K562 (cell line): ENCODE measurements at regions not wholly inside any gene's neighbourhood (a gene's known extent, or its start where the extent isn't known, plus 50 kb on each side); places are given as distances from the start of the nearest gene placed in this dataset.

ENCODE experiments used
- ATAC-seq: fragments of 200-7000 bp; cut with Tn5 transposase; 3 replicates; pipeline ENCODE4 v1.9.1; 2020; ENCODE audit warnings: moderate library complexity
- BruUV-seq: library from RNA; stranded (reverse); fragments of 400-500 nt; replicated peaks from 2 replicates; lab custom pipeline; 2021; lab: Mats Ljungman, UMichigan
- CTCF ChIA-PET: fragments of 300-600 bp; formaldehyde crosslinking; extraction: SDS; loops from one replicate; lab custom pipeline; 2021; ENCODE audit warnings: low intra/inter-chr PET ratio; lab: Yijun Ruan, JAX
- POLR2A ChIA-PET: fragments of 300-600, 350-650 bp; sonication (Branson Sonifier 250); formaldehyde crosslinking; extraction: SDS; loops from one replicate; lab custom pipeline; 2021; ENCODE audit warnings: antibody characterized with exemption, inconsistent platforms; lab: Yijun Ruan, JAX
- DNase-seq, 4 experiments: peaks; one replicate each; pipeline versions ENCODE4 v3.0.0 to v3.0.0-alpha.2; 2011 to 2018; ENCODE audit warnings: low spot score in 3 of 4, mixed read lengths in 3 of 4; ENCODE audit errors: extremely low read depth in 1 of 4
- FAIRE-seq: peaks from 2 replicates; lab custom pipeline; 2011; peaks lifted over from hg19 to GRCh38; lab: Jason Lieb, UNC
- H2AFZ ChIP-seq: 2 replicates; pipeline ENCODE4 v1.6.0; 2011; ENCODE audit warnings: low read depth, low read length, control low read depth, inconsistent platforms
- H3K27ac ChIP-seq: fragments of 200-600 bp; 3 replicates; pipeline ENCODE4 v1.8.0; 2011; ENCODE audit warnings: low read depth, mild to moderate bottlenecking, control low read depth, inconsistent platforms, low read length, moderate library complexity, mixed read lengths; ENCODE audit errors: extremely low read depth
- H3K27me3 ChIP-seq, 2 experiments: fragments of 300-600 bp in 1 of 2; 2 replicates in 1 of 2; 3 replicates in 1 of 2; pipeline versions ENCODE4 v1.6.0 to v1.8.0; 2011; ENCODE audit warnings: inconsistent platforms in 2 of 2, low read length in 2 of 2, mild to moderate bottlenecking in 1 of 2, mixed read lengths in 1 of 2, moderate library complexity in 1 of 2; ENCODE audit not compliant: control insufficient read depth in 2 of 2, insufficient read depth in 2 of 2
- H3K36me3 ChIP-seq: fragments of 300-600 bp; 3 replicates; pipeline ENCODE4 v1.8.0; 2011; ENCODE audit warnings: mild to moderate bottlenecking, low read length, inconsistent platforms; ENCODE audit not compliant: control insufficient read depth, insufficient read depth
- H3K4me1 ChIP-seq, 2 experiments: fragments of 200-600 bp in 1 of 2; replicated peaks in 1 of 2; 2 replicates in 1 of 2; 3 replicates in 1 of 2; pipeline versions ENCODE4 v1.5.1 to v1.8.0; 2011; ENCODE audit warnings: inconsistent platforms in 2 of 2, low read length in 2 of 2, mild to moderate bottlenecking in 1 of 2, mixed read lengths in 1 of 2, moderate library complexity in 1 of 2; ENCODE audit not compliant: control insufficient read depth in 2 of 2, insufficient read depth in 2 of 2
- H3K4me2 ChIP-seq: 2 replicates; pipeline ENCODE4 v1.6.1; 2011; ENCODE audit warnings: low read length, control low read depth, inconsistent platforms, mixed read lengths; ENCODE audit not compliant: insufficient read depth
- H3K4me3 ChIP-seq: fragments of 200-600 bp; sonication (generic), shearing (Covaris generic); 2 replicates; pipeline ENCODE4 v1.5.1; 2016; ENCODE audit warnings: control low read depth, inconsistent platforms
- H3K79me2 ChIP-seq: fragments of 200-600 bp; 3 replicates; pipeline ENCODE4 v1.8.0; 2011; ENCODE audit warnings: low read length, inconsistent platforms; ENCODE audit not compliant: control insufficient read depth, insufficient read depth
- H3K9ac ChIP-seq, 2 experiments: 2 replicates each; pipeline versions ENCODE4 v1.6.0 to v1.6.1; 2011; ENCODE audit warnings: low read depth in 2 of 2, low read length in 2 of 2, control low read depth in 1 of 2, inconsistent platforms in 1 of 2, mild to moderate bottlenecking in 1 of 2, mixed read lengths in 1 of 2; ENCODE audit not compliant: insufficient read depth in 1 of 2
- H3K9me1 ChIP-seq: one replicate; pipeline ENCODE4 v1.6.0; 2011; ENCODE audit warnings: inconsistent platforms, mild to moderate bottlenecking, low read length, moderate library complexity; ENCODE audit not compliant: control insufficient read depth, insufficient read depth
- H3K9me3 ChIP-seq: replicated peaks from 2 replicates; pipeline ENCODE4 v1.5.1; 2011; ENCODE audit warnings: low read depth, low read length, inconsistent platforms; ENCODE audit not compliant: control insufficient read depth, insufficient read depth
- H4K20me1 ChIP-seq: replicated peaks from 2 replicates; pipeline ENCODE4 v1.6.1; 2011; ENCODE audit warnings: low read length, inconsistent platforms, mixed read lengths; ENCODE audit not compliant: control insufficient read depth, insufficient read depth
- FOS ChIP-seq: IDR thresholded peaks from 3 replicates; pipeline ENCODE4 v1.6.1; 2011; ENCODE audit not compliant: insufficient read length; ENCODE audit errors: extremely low read depth
- RBM14 ChIP-seq: fragments of 200-400 bp; formaldehyde crosslinking; IDR thresholded peaks from 2 replicates; pipeline ENCODE4 v1.6.1; 2018; ENCODE audit warnings: low read depth, mild to moderate bottlenecking, low read length, moderate library complexity, borderline replicate concordance; ENCODE audit not compliant: insufficient read depth
- TCF7L2 ChIP-seq: fragments of 150-350 bp; IDR thresholded peaks from 2 replicates; pipeline ENCODE4 v1.6.1; 2016; ENCODE audit warnings: low read depth, mild to moderate bottlenecking, low read length, moderate library complexity
- TSC22D4 ChIP-seq: fragments of 450-650 bp; IDR thresholded peaks from 2 replicates; pipeline ENCODE4 v1.6.1; 2016; ENCODE audit warnings: missing genetic modification characterization, missing biosample characterization, control low read depth
- WGBS: fragments of 100-300 bp; shearing (Covaris generic); methylation state at CpG from one replicate; pipeline ENCODE4 v1.1.6; 2016; ENCODE audit warnings: low coverage, mixed read lengths; ENCODE audit not compliant: insufficient coverage; ENCODE audit errors: missing lambda C conversion rate; 5-methylcytosine and 5-hydroxymethylcytosine counted together
- in situ Hi-C: fragments of 300-500 bp; cut with MboI; formaldehyde crosslinking; loops from 4 replicates; pipeline ENCODE4 v1.15.0; 2018; ENCODE audit warnings: inconsistent platforms, mixed read lengths
- intact Hi-C: fragments of 100-400 bp; cut with micrococcal nuclease; formaldehyde crosslinking; loops from 2 replicates; pipeline ENCODE4 v1.14.2; 2022
- TF ChIP-seq, protein P1 (sequence below): fragments of 250-450 bp; sonication (Bioruptor Pico); IDR thresholded peaks from 2 replicates; pipeline ENCODE4 v1.5.0; 2021; ENCODE audit warnings: mild to moderate bottlenecking, borderline replicate concordance

DNA sequence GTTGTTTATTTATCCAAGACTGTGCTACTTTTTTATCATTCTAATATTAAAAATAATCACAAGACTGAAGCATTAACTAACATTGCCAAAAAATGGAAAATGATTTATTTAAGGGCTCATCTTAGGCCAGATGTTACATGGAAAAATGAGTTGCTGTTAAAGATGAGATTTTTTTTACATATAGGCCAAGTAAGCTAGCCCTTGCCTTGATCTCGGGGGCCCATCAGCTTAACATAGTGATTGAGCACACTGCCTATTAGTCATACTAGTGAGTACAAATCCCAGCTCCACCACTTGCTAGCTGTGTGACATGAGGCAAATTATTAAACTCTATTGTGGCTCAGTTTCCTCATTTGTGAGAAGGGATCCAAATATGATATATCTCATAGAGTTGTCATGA lies 275.9 kb upstream of the SNX7 start:
- CTCF ChIA-PET: no interaction called here
- no peak for TF ChIP-seq TCF7L2
- no peak for TF ChIP-seq TSC22D4 (tag)
- no peak for TF ChIP-seq FOS
- TF ChIP-seq, protein P1, sequence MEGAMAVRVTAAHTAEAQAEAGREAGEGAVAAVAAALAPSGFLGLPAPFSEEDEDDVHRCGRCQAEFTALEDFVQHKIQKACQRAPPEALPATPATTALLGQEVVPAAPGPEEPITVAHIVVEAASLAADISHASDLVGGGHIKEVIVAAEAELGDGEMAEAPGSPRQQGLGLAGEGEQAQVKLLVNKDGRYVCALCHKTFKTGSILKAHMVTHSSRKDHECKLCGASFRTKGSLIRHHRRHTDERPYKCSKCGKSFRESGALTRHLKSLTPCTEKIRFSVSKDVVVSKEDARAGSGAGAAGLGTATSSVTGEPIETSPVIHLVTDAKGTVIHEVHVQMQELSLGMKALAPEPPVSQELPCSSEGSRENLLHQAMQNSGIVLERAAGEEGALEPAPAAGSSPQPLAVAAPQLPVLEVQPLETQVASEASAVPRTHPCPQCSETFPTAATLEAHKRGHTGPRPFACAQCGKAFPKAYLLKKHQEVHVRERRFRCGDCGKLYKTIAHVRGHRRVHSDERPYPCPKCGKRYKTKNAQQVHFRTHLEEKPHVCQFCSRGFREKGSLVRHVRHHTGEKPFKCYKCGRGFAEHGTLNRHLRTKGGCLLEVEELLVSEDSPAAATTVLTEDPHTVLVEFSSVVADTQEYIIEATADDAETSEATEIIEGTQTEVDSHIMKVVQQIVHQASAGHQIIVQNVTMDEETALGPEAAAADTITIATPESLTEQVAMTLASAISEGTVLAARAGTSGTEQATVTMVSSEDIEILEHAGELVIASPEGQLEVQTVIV (CRISPR knock-in tag): no peak
- no peak for TF ChIP-seq RBM14
- in situ Hi-C loops: no loop called here

More for the DNA sequence above, 275.9 kb upstream of the SNX7 start:
- Histone ChIP-seq H3K4me1 (no peaks in the 10 kb centered on the region), H3K9me1 (no peaks in the 10 kb centered on the region), H4K20me1 (no peaks in the 10 kb centered on the region), H3K9me3 (no peaks in the 10 kb centered on the region), H3K36me3 (no peaks in the 10 kb centered on the region), H3K9ac (no peak overlapping the region), H2AFZ (no peak overlapping the region), H3K4me2 (no peak overlapping the region), H3K27me3 (no peaks in the 10 kb centered on the region), H3K79me2 (no peaks in the 10 kb centered on the region), H3K4me3 (no peak overlapping the region), H3K27ac (no peak overlapping the region)
- FAIRE-seq: no peak
- no TSS peak for BruUV-seq
- intact Hi-C loops: no loop called here
- no peak for DNase-seq
- POLR2A ChIA-PET: no interaction called here
- WGBS: 0% methylated on average over 1 of the region's 1 CpG
- no peak for ATAC-seq
